GM13976 (cell line): ENCODE measurements at regions not wholly inside any gene's neighbourhood (a gene's known extent, or its start where the extent isn't known, plus 50 kb on each side); places are given as distances from the start of the nearest gene placed in this dataset.

Experiments used
- DNase-seq: peaks from one replicate; pipeline ENCODE4 v3.0.0; 2012; ENCODE audit warnings: low spot score
- CTCF ChIP-seq: IDR thresholded peaks from 2 replicates; pipeline ENCODE4 v1.5.1; 2012; ENCODE audit warnings: borderline replicate concordance, mild to moderate bottlenecking; ENCODE audit not compliant: insufficient read depth; ENCODE audit errors: extremely low read depth, missing control alignments, control extremely low read depth
- in situ Hi-C: fragments of 300-500 bp; cut with MboI; formaldehyde crosslinking; loops from one replicate; pipeline ENCODE4 v1.12.0; 2022; ENCODE audit warnings: low sequenced_read_pairs, mixed read lengths, inconsistent platforms; ENCODE audit not compliant: unreplicated experiment

GRCh38 chr3:170735821-170736220 is 134.2 kb downstream of the RPL22L1 start:
- in situ Hi-C loops: no loop called here
- no peak for TF ChIP-seq CTCF
- no peak for DNase-seq

GRCh38 chr3:170734735-170735065 is 135.3 kb downstream of the RPL22L1 start:
- in situ Hi-C loops: no loop called here
- TF ChIP-seq CTCF: no peak
- no peak for DNase-seq

GRCh38 chr3:170734043-170734734 is 135.8 kb downstream of the RPL22L1 start:
- TF ChIP-seq CTCF: no peak
- DNase-seq: no peak
- in situ Hi-C loops: no loop called here

- DNase-seq: no peak
- in situ Hi-C loops: no loop called here
- TF ChIP-seq CTCF: no peak
These were observed 137.2 kb downstream of the RPL22L1 start for GRCh38 chr3:170732660-170733245.

- no peak for DNase-seq
- TF ChIP-seq CTCF: no peak
- in situ Hi-C loops: no loop called here
These were observed 138.7 kb downstream of the RPL22L1 start for GRCh38 chr3:170731281-170731680.

GRCh38 chr3:170730071-170730812 is 139.8 kb downstream of the RPL22L1 start:
- in situ Hi-C loops: no loop called here
- DNase-seq: no peak
- TF ChIP-seq CTCF: no peak
